H7 (cell line): ENCODE measurements at regions not wholly inside any gene's neighbourhood (a gene's known extent, or its start where the extent isn't known, plus 50 kb on each side); places are given as distances from the start of the nearest gene placed in this dataset.

Experiments
- DNase-seq: peaks from one replicate; pipeline ENCODE4 v3.0.0; 2012
- H3K27me3 ChIP-seq: 2 replicates; pipeline ENCODE4 v1.6.0; 2011; ENCODE audit warnings: mild to moderate bottlenecking, low read length; ENCODE audit not compliant: control insufficient read depth, insufficient read depth
- H3K36me3 ChIP-seq: replicated peaks from 2 replicates; pipeline ENCODE4 v1.5.1; 2011; ENCODE audit warnings: low read length; ENCODE audit not compliant: control insufficient read depth, insufficient read depth
- H3K4me3 ChIP-seq: 2 replicates; pipeline ENCODE4 v1.5.1; 2011; ENCODE audit warnings: low read depth, mild to moderate bottlenecking, control low read depth, low read length, moderate library complexity; ENCODE audit not compliant: insufficient read depth

DNA sequence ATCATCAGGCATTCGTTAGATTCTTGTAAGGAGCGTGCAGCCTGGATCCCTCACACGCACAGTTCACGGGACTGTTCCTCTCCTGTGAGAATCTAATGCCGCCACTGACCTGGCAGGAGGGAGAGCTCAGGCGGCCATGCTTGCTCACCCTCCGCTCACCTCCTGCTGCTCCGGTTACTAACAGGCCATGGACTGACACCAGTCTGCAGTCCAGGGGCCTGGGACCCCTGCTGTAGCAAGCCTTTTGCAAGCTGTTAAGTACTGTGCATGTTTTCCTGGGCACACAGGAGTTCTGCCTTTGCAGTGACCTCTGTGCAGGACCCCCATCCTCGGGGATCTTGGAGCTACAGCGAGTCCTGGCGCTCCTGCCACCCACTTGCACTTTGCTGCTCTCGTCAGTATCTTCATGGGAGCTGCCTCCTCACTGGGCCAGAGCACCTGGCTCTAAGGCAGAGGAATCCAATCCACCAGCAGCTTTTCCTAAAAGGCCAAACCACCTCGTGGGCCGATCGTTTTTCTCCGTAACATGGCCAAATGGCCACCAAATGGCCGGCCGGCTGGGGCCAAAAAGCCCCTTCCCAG, 230.6 kb downstream of the FOXL1 start:
- Histone ChIP-seq H3K27me3 (peaks cover 24% of the 10 kb centered on the region), H3K4me3 (no peak overlapping the region)

DNA sequence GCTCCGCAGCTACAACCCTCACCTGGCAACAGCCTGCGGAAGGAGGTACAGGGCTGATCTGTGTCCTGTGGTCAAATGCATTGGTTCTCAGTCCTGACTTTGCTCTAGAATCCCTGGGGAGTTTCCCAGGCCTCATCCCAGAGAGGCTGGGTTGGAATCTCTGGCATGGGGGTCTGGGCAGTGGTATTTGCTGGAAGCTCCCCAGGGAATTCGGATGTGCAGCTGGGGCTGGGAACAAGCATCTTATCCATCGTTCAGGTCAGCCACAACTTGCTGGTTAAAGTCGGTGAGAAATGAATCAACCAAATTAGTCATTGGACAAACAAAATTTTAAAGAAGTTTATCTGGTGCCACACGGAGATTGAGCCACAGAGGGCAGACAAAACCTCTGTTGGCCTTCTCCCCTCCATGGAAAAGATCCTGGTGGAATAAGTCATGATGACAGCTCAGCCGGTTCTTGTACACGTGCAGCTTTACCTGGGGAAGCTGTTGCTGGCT, 231.2 kb downstream of the FOXL1 start:
- Histone ChIP-seq H3K36me3 (no peaks in the 10 kb centered on the region), H3K4me3 (no peak overlapping the region), H3K27me3 (peaks cover 20% of the 10 kb centered on the region)
- no peak for DNase-seq

More for the DNA sequence above, 230.6 kb downstream of the FOXL1 start:
- no peak for DNase-seq
- H3K36me3 ChIP-seq, result no peaks in the 10 kb centered on the region

DNA sequence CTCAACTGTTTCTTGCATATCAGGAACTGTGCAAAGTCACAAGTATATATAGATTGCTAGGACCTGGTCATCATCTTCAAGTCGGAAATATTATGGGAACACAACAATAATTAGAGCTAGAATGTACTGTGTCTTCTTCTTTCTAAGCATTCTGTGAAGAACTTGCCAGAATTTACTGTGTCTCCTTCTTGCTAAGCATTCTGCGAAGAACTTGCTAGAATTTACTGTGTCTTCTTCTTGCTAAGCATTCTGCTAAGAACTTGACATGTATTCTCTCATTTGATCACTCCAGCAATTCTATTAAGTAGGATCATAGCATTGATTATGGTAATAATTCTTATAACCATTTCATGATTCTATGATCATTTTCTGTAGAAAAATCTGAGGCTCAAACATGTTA, 231.7 kb downstream of the FOXL1 start:
- peaks cover 18% of the 10 kb centered on the region for H3K27me3 ChIP-seq
- no peak overlapping the region for H3K4me3 ChIP-seq
- H3K36me3 ChIP-seq, result no peaks in the 10 kb centered on the region
- no peak for DNase-seq

DNA sequence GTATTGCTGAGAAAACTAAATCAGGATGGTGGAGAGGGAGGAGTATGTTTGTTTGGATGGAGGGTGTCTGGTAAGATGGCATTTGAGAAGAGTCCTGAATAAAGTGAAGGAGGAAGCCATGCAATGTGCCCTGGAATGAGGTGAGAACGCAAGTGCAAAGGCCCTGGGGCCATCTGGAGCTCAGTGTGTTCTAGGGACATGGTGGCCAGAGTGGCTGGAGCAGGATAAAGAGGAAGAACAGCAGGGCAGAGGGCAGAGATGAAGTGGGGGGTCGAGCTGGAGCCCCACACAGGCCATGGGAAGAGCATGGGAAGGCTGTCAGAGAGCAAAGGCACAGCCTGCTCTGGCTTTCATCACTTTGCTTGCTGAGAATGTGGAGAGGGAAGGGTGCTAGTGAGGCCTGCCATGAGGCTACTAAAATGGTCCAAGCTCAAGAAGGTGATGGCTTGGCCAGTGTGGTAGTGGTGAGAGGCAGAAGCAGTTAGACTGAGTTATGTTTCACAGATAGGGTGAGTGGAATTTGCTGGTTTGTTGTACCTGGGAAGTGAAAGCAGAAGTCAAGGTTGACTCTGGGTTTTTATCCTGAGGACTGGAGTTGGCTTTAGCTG, 234.1 kb downstream of the FOXL1 start:
- DNase-seq, result no peak
- Histone ChIP-seq H3K4me3 (no peak overlapping the region), H3K27me3 (peaks cover 6% of the 10 kb centered on the region), H3K36me3 (no peaks in the 10 kb centered on the region)

DNA sequence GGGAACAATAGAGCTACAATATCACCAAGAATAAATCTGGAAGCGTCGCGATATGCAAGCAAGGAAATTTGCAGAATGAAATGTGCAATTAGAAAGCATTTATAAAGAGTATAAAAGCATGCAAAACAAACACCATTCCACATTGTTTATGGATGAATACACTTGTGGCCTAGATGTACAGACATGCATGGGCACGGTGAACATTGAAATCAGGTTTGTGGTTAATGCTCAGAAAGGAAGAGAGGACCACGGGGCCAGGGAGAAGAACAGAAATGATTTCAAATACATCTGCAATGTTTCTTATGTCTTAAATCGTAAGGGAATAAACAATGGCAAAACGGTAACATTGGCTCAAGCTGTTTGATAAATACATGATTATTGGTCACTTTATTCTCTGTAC, 235.9 kb downstream of the FOXL1 start:
- DNase-seq, result no peak
- H3K36me3 ChIP-seq, result no peaks in the 10 kb centered on the region
- peaks cover 2% of the 10 kb centered on the region; the same call in 1 of the 2 replicates for H3K27me3 ChIP-seq
- no peak overlapping the region for H3K4me3 ChIP-seq

DNA sequence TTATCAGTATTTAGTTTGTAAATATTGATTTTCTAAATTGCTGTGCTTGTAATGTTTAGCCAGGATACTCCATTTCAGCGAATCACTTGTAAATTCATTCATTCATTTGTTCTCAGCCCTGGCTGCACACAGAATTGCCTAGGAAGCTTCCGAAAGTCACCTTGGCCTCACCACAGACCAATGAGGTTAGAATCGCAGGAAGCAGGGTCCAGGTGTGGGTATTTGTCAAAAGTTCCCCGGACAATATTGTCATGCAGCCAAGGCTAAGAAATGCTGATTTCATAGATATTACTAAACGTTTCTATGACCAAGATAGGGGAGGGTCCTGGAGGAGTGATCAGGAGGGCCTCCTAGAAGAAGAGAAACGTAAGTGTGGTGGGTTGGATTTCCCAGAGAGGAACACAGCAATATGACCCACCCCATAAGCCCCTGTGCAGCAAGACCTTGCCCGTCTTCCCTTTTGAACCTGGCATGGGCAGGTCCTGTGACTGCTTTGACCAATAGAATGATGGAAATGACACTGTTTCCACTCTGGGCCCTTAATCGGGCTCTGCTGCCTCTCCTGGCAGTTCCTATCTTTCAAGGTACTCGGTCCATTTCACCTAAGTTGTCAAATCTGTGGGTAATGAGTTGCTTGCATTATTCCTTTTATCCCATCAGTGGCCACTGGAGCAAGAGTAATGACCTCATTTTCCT, 238.7 kb downstream of the FOXL1 start:
- H3K27me3 ChIP-seq, result no peaks in the 10 kb centered on the region; the same call in 1 of the 2 replicates
- H3K36me3 ChIP-seq, result no peaks in the 10 kb centered on the region
- no peak for DNase-seq
- H3K4me3 ChIP-seq, result no peak overlapping the region

DNA sequence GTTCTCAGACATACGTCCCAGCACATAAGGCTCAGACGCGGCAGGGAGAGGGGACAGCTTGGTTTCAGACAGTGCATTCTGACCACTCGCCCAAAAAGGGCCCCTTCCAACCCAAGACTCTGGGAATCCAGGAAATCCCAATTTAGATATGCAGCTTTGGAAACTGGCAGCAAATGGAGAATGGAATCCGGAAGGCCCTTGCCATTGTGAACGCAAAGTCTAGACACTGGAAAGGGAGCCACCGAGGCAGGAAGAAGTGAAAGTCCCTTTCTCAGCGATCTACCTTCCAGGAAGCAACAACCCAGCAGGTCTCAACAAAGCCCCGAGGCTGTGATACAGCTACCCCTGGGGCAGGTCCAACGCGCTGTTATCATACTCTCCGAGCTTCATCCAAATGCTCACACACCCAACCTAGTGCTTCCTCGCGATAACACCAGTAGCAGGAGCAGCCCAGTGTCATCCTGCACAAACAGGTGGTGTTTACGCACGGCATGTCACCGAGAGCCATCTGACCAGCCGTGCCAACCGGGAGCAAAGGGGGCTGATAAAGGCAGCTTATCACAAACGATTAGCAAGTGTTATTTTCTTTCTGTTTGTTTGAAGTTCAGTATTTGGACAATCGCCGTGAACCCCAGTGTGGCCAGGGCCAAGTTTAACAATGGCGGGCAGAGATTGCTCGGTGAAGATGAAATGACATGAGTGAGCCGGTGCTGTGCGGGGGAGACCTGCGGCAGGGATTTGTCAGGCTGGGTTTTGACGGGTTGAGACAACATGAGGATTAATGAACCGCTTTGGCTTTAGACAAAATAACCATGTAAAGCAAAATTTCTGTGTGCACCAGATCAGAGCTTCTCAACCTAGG, 240.6 kb downstream of the FOXL1 start:
- Histone ChIP-seq H3K36me3 (no peaks in the 10 kb centered on the region), H3K4me3 (no peak overlapping the region), H3K27me3 (no peaks in the 10 kb centered on the region; the same call in 1 of the 2 replicates)
- no peak for DNase-seq

DNA sequence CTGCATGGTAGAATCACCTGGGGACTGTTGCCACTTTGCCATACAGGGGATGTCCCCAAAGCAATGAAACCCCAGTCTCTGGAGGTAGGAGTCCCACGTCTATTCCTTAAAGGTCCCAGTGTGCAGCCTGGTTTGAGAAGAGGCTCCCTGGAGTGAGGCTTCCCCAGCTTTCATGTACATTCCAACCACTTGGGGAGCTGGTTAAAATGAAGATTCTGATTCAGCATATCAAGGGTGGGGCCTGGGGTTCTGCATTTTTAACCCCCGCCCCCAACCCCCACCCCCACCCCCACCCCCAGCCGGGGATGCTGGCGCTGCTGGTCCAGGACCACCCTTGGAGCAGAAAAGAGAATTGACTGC, 241.2 kb downstream of the FOXL1 start:
- DNase-seq, result peak; percentile 53
- Histone ChIP-seq H3K4me3 (no peak overlapping the region), H3K36me3 (no peaks in the 10 kb centered on the region), H3K27me3 (no peaks in the 10 kb centered on the region; the same call in 1 of the 2 replicates)

DNA sequence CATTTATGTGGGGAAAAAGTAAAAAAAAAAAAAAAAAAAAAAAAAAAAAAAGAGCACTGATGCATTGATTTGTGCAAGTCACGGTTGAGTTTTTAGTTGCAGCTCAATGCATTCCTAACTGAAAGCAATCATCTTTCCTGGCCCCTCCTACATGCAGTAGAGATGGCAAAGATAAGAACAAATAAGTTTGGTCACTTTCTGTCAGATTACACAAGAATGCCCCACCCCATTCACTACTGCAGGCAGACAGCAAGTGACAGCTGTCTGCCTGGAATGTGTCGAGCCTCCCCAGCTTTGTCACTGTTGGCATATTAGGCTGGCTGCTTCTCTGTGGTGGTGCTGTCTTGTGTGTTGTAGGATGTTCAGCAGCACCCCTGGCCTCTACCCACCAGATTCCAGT, 243.5 kb downstream of the FOXL1 start:
- H3K4me3 ChIP-seq, result no peak overlapping the region
- H3K27me3 ChIP-seq, result peaks cover 2% of the 10 kb centered on the region; the same call in 1 of the 2 replicates
- DNase-seq, result no peak
- no peaks in the 10 kb centered on the region for H3K36me3 ChIP-seq

DNA sequence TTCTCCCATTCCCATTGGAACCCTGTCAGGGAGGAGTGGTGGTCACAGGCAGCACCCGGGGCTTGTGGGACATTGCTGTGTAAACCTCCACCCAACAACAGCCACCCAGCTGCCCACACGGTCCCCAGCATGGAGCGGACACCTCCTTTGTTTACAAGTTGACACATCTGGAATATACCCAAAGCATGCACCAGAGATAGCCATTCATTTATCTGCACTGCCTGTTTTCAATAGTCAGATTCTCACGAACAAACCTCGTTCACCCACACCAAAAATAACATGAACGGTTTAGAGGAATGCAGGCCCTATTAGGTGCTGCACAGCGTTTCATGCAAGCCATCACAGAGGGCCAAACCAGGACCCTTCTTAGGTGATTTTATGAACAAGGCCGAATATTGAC, 244.8 kb downstream of the FOXL1 start:
- peaks cover 2% of the 10 kb centered on the region; the same call in 1 of the 2 replicates for H3K27me3 ChIP-seq
- no peak for DNase-seq
- no peaks in the 10 kb centered on the region for H3K36me3 ChIP-seq
- no peak overlapping the region for H3K4me3 ChIP-seq

DNA sequence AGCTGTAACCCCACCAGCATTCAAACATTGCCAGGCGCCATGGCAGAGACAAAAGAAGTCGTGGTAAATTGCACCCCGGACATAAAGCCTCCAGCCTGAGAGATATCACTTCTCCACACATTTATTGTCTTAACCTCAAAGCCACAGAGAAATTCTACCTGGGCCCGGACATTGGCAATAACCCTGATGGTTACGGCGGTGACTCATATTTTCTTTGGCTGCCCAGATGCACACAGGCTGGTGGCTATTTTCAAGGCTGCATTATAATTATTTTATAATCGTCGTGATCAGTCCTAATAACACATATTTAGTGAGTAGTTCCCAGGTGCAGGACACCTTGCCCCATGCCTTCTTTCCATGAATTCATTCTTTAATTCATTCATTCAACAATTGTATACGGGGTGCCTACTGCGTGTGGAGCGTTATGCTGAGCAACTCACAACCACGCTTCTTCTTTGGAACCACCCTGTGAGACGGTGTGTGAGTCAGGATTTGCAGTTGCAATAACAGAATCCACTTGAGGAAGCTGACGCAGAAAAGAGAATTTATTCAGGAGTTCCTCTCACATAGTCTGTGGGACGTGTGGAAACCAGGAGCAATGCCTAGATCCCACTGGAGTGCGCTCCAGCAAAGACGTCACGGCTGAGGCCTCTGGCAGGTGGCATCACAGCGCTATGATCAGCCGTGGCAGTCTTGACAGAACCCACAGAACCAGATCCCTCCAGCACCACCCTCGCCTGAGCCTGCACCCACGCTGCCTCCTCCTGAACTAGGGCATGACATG, 245.7 kb downstream of the FOXL1 start:
- no peak overlapping the region for H3K4me3 ChIP-seq
- peaks cover 2% of the 10 kb centered on the region; the same call in 1 of the 2 replicates for H3K27me3 ChIP-seq
- DNase-seq, result no peak
- H3K36me3 ChIP-seq, result no peaks in the 10 kb centered on the region

DNA sequence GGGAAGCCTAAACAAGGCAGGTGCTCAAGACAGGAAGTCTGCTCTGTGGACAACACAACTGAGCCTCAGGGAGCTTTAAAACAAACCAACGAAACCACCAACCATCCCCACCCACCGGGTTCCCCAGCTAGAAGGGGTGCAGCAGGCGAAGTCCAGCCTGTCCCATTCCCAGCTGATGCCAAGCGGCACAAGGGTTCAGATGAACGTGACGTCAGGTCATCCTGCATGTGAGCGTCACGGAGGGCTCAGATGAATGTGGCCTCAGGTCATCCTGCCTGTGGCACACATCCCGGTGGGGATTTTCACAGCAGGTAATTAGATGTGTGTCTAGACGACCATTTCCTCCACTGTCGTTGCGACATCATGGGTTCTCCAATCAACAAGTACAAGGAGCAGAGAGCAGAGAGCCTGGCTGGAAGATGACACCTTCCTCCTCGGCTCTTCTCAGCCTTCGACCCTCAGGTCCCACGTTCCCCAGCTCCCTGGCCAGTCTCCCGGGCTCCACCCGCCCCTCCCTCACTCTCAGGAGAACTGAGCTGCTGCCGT, 246.5 kb downstream of the FOXL1 start:
- peaks cover 2% of the 10 kb centered on the region; the same call in 1 of the 2 replicates for H3K27me3 ChIP-seq

DNA sequence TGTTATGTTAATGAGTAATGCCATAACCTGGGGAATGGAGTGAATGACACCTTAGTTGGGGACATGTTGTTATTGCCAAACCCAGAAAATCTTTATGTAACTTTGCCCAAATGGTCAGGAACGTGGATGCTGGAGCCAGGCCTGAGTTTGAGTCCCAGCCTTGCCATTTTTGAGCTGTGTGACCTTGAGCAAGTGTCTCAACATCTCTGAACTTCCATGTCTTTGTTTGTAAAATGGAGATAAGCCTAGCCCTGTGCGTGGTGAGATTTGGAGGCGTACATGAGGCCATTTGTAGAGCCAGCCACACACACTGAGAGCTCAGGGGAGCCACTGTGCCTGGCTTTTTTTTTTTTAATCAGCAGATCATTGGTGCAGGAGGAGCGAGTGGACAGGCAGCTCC, 247.3 kb downstream of the FOXL1 start:
- DNase-seq, result no peak
- H3K27me3 ChIP-seq, result peaks cover 2% of the 10 kb centered on the region; the same call in 1 of the 2 replicates
- H3K4me3 ChIP-seq, result no peak overlapping the region
- H3K36me3 ChIP-seq, result no peaks in the 10 kb centered on the region; the same call in 1 of the 2 replicates

More for the DNA sequence above, 246.5 kb downstream of the FOXL1 start:
- H3K4me3 ChIP-seq, result no peak overlapping the region
- H3K36me3 ChIP-seq, result no peaks in the 10 kb centered on the region
- no peak for DNase-seq
